Ovary (tissue), 7 donors: ENCODE measurements at regions not wholly inside any gene's neighbourhood (a gene's known extent, or its start where the extent isn't known, plus 50 kb on each side); places are given as distances from the start of the nearest gene placed in this dataset.

Experiments used
- DNase-seq, 5 donors: peaks; one replicate each; pipeline ENCODE4 v3.0.0-alpha.2; 2019 to 2020
- H3K27ac ChIP-seq, 2 donors: fragments of 200-600 bp; one replicate each; pipeline versions ENCODE4 v1.5.1 to v1.8.0; 2019 to 2022
- H3K27me3 ChIP-seq: fragments of 200-600 bp; one replicate; pipeline ENCODE4 v1.8.0; 2022
- H3K36me3 ChIP-seq: fragments of 200-600 bp; sonication (generic); one replicate; pipeline ENCODE4 v1.5.1; 2019
- H3K4me1 ChIP-seq: one replicate; pipeline ENCODE4 v1.8.1; 2013; ENCODE audit warnings: mild to moderate bottlenecking, moderate library complexity; ENCODE audit not compliant: insufficient read depth
- H3K4me3 ChIP-seq: fragments of 200-600 bp; sonication (generic); one replicate; pipeline ENCODE4 v1.5.1; 2017
- H3K9me3 ChIP-seq, 2 donors: fragments of 200-600 bp in 1 of 2; sonication (generic) in 1 of 2; one replicate each; pipeline versions ENCODE4 v1.5.1 to v1.8.1; 2013 to 2019; ENCODE audit warnings: mild to moderate bottlenecking in 1 of 2, moderate library complexity in 1 of 2
- EP300 ChIP-seq: sonication (generic); formaldehyde crosslinking; IDR thresholded peaks from one replicate; pipeline ENCODE4 v1.6.1; 2017; ENCODE audit warnings: antibody characterized with exemption
- POLR2A ChIP-seq: fragments of 450-650 bp; IDR thresholded peaks from one replicate; pipeline ENCODE4 v1.6.1; 2017; ENCODE audit warnings: antibody characterized with exemption, mild to moderate bottlenecking, moderate library complexity
- WGBS, 3 donors: extraction: QIAGEN DNeasy Blood & Tissue Kit in 1 of 3; methylation state at CpG; one replicate each; pipeline versions ENCODE4 v1.1.5 to v1.1.7; 2013 to 2017; 5-methylcytosine and 5-hydroxymethylcytosine counted together
- intact Hi-C, 4 donors: fragments of 100-400 bp; cut with DNase I; formaldehyde crosslinking; loops; one replicate each; pipeline versions ENCODE4 v1.11.0 to v1.15.1; 2022 to 2023
- TF ChIP-seq, protein P1 (sequence below), 3 donors: fragments of 450-650 bp in 2 of 3; fragments of 200-600 bp in 1 of 3; IDR thresholded peaks; one replicate each; pipeline versions ENCODE4 v1.5.1 to v1.8.0; 2016 to 2022; ENCODE audit warnings: antibody characterized with exemption in 3 of 3, mild to moderate bottlenecking in 1 of 3
- donor health status: DM: no; HTN: no; CAD: no; lungs with moderate emphysema.
- donor health status: DM: no; HTN: no; CAD: no.
- donor health status: Bipolar disorder and iron deficiency.
- donor health status: DM: no; HTN: no; CAD: no.
- donor health status: DM: yes; HTN: yes; CAD: no.

GRCh38 chr6:103215847-103216246, 1643.9 kb downstream of the HACE1 start:
- TF ChIP-seq POLR2A = no peak
- TF ChIP-seq, protein P1, sequence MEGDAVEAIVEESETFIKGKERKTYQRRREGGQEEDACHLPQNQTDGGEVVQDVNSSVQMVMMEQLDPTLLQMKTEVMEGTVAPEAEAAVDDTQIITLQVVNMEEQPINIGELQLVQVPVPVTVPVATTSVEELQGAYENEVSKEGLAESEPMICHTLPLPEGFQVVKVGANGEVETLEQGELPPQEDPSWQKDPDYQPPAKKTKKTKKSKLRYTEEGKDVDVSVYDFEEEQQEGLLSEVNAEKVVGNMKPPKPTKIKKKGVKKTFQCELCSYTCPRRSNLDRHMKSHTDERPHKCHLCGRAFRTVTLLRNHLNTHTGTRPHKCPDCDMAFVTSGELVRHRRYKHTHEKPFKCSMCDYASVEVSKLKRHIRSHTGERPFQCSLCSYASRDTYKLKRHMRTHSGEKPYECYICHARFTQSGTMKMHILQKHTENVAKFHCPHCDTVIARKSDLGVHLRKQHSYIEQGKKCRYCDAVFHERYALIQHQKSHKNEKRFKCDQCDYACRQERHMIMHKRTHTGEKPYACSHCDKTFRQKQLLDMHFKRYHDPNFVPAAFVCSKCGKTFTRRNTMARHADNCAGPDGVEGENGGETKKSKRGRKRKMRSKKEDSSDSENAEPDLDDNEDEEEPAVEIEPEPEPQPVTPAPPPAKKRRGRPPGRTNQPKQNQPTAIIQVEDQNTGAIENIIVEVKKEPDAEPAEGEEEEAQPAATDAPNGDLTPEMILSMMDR (IDR thresholded peaks at IDR 0.05) = no peak
- TF ChIP-seq EP300 = no peak
- intact Hi-C loops = no loop called here
- no peaks in the 10 kb centered on the region for H3K9me3 ChIP-seq
- no peak overlapping the region for H3K4me3 ChIP-seq
- DNase-seq = no peak
- no peaks in the 10 kb centered on the region for H3K27me3 ChIP-seq
- H3K4me1 ChIP-seq = no peaks in the 10 kb centered on the region
- H3K36me3 ChIP-seq = no peaks in the 10 kb centered on the region
- no peak overlapping the region for H3K27ac ChIP-seq

DNA sequence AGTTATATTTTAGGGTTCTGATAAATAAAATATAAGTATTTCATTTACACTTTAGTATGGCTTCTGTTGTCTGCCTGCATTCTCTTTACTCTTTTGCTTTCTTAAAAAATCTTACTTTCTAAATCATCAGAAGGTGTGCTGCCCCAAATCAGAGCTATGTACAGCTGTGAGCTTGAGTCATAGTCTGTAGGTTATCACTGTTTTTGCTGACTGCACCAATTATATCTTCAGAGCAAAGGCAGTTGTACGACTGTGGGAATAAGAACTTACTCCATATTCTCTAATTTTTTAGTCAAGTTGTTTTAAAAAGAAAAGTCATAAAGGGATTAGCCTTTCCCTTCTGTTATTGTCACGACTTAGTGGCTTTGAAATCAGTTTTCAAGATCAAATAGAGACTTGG, 1649.0 kb downstream of the HACE1 start:
- Histone ChIP-seq H3K4me1 (no peaks in the 10 kb centered on the region), H3K4me3 (no peak overlapping the region), H3K9me3 (no peaks in the 10 kb centered on the region), H3K27me3 (no peaks in the 10 kb centered on the region), H3K36me3 (no peaks in the 10 kb centered on the region), H3K27ac (no peak overlapping the region)
- DNase-seq = no peak
- TF ChIP-seq, protein P1 (IDR thresholded peaks at IDR 0.05) = no peak
- TF ChIP-seq POLR2A = no peak
- no peak for TF ChIP-seq EP300
- 4 to 20% (median 5%) methylated on average over 2 of the region's 2 CpGs for WGBS, 3 donors
- intact Hi-C loops = no loop called here

GRCh38 chr6:103198386-103198785, 1661.3 kb downstream of the HACE1 start:
- Histone ChIP-seq H3K36me3 (no peaks in the 10 kb centered on the region), H3K4me1 (no peaks in the 10 kb centered on the region), H3K4me3 (no peak overlapping the region), H3K9me3 (no peaks in the 10 kb centered on the region), H3K27me3 (no peaks in the 10 kb centered on the region), H3K27ac (no peak overlapping the region)
- no peak for DNase-seq
- intact Hi-C loops = no loop called here
- TF ChIP-seq, protein P1 (IDR thresholded peaks at IDR 0.05) = no peak
- TF ChIP-seq EP300 (no peak), POLR2A (no peak)
- 42 to 57% (median 50%) methylated on average over 6 of the region's 6 CpGs for WGBS, 3 donors

GRCh38 chr6:103193413-103193812, 1666.3 kb downstream of the HACE1 start:
- Histone ChIP-seq H3K9me3 (no peaks in the 10 kb centered on the region), H3K4me3 (no peak overlapping the region), H3K27me3 (no peaks in the 10 kb centered on the region), H3K36me3 (no peaks in the 10 kb centered on the region), H3K27ac (no peak overlapping the region), H3K4me1 (no peaks in the 10 kb centered on the region)
- DNase-seq = no peak
- intact Hi-C loops = no loop called here
- no peak for TF ChIP-seq POLR2A
- TF ChIP-seq EP300 = no peak
- TF ChIP-seq, protein P1 (IDR thresholded peaks at IDR 0.05) = no peak
- 49 to 56% (median 51%) methylated on average over 3 of the region's 3 CpGs for WGBS, 3 donors
